ENCODE measurements at regions not wholly inside any gene's neighbourhood (a gene's known extent, or its start where the extent isn't known, plus 50 kb on each side); places are given as distances from the start of the nearest gene placed in this dataset.
"Not testable (repeated sequence)": the region's sequence is repeated elsewhere in the genome, so short reads cannot be mapped to it uniquely, and the experiment has no call there.

GRCh38 chr4:189810318-189811181 lies 130.1 kb upstream of the FRG1 start:
- TF ChIP-seq POLR2AphosphoS5, EP300, CTCF (IDR thresholded peaks at IDR 0.05): not testable (repeated sequence)
